ENCODE measurements at regions not wholly inside any gene's neighbourhood (a gene's known extent, or its start where the extent isn't known, plus 50 kb on each side); places are given as distances from the start of the nearest gene placed in this dataset.

- DNase-seq: no peak
These were observed 254.9 kb downstream of the PRL start for GRCh38 chr6:22041797-22042480.

GRCh38 chr6:22042706-22043105 lies 254.1 kb downstream of the PRL start:
- no peak for DNase-seq

GRCh38 chr6:22043284-22043962 lies 253.4 kb downstream of the PRL start:
- no peak for DNase-seq

GRCh38 chr6:22045261-22045912 lies 251.4 kb downstream of the PRL start:
- no peak for DNase-seq

GRCh38 chr6:22049002-22049401 lies 247.8 kb downstream of the PRL start:
- DNase-seq: no peak

GRCh38 chr6:22053391-22053997 lies 243.3 kb downstream of the PRL start:
- no peak for DNase-seq

GRCh38 chr6:22056398-22056797 lies 240.4 kb downstream of the PRL start:
- DNase-seq: no peak

- DNase-seq: no peak
These were observed 238.9 kb downstream of the PRL start for GRCh38 chr6:22057962-22058361.

GRCh38 chr6:22059126-22059525 lies 237.7 kb downstream of the PRL start:
- DNase-seq: no peak

GRCh38 chr6:22059946-22060345 lies 236.9 kb downstream of the PRL start:
- DNase-seq: no peak

GRCh38 chr6:22062807-22063408 lies 233.9 kb downstream of the PRL start:
- DNase-seq: no peak

GRCh38 chr6:22064558-22064957 lies 232.3 kb downstream of the PRL start:
- no peak for DNase-seq

GRCh38 chr6:22067122-22067521 lies 229.7 kb downstream of the PRL start:
- no peak for DNase-seq

- no peak for DNase-seq
These were observed 229.2 kb downstream of the PRL start for GRCh38 chr6:22067671-22068070.

- DNase-seq: no peak
These were observed 228.1 kb downstream of the PRL start for GRCh38 chr6:22068561-22069305.

GRCh38 chr6:22069306-22069800 lies 227.5 kb downstream of the PRL start:
- DNase-seq: no peak

- no peak for DNase-seq
These were observed 225.4 kb downstream of the PRL start for GRCh38 chr6:22071270-22072041.

GRCh38 chr6:22072949-22073348 lies 223.9 kb downstream of the PRL start:
- DNase-seq: no peak

- no peak for DNase-seq
These were observed 223.2 kb downstream of the PRL start for GRCh38 chr6:22073516-22074198.

- DNase-seq: no peak
These were observed 218.5 kb downstream of the PRL start for GRCh38 chr6:22078288-22078687.

Measured in NCI-H510A (cell line).